ENCODE measurements at regions not wholly inside any gene's neighbourhood (a gene's known extent, or its start where the extent isn't known, plus 50 kb on each side); places are given as distances from the start of the nearest gene placed in this dataset.

GRCh38 chr10:6700066-6700465 is 120.0 kb upstream of the PRKCQ start:
- H3K4me3 ChIP-seq (ENCODE audit: control insufficient read depth, low read depth, low read length), result no peak overlapping the region
- no peak for DNase-seq (ENCODE audit: low read depth)
- no peak for TF ChIP-seq CTCF (IDR thresholded peaks at IDR 0.05; ENCODE audit: control insufficient read depth, insufficient read depth, low read depth, low read length, missing control alignments)

- no peak overlapping the region for H3K4me3 ChIP-seq (ENCODE audit: control insufficient read depth, low read depth, low read length)
- no peak for DNase-seq (ENCODE audit: low read depth)
- no peak for TF ChIP-seq CTCF (IDR thresholded peaks at IDR 0.05; ENCODE audit: control insufficient read depth, insufficient read depth, low read depth, low read length, missing control alignments)
Measured at GRCh38 chr10:6699336-6699735, 119.3 kb upstream of the PRKCQ start.

DNA sequence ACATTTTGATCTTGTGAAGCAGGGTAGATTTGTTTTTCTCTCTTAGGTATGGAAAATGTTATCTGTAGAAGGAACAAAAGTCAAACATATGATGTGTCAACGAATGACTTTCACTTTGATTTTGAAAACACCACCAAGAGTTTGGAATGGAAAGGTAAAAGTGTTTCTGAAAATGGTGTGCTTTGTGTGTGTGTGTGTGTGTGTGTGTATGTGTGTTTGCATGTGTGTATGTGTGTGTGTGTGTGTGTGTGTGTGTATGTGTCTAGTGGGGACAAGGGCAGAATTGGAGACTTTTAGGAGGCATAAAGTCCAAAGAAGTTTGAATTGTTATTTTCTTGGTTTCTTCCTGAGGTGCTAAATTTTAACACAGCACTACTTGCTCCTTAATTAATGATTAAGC is 115.4 kb upstream of the PRKCQ start:
- H3K4me3 ChIP-seq (ENCODE audit: control insufficient read depth, low read depth, low read length), result no peak overlapping the region
- no peak for TF ChIP-seq CTCF (IDR thresholded peaks at IDR 0.05; ENCODE audit: control insufficient read depth, insufficient read depth, low read depth, low read length, missing control alignments)
- no peak for DNase-seq (ENCODE audit: low read depth)

DNA sequence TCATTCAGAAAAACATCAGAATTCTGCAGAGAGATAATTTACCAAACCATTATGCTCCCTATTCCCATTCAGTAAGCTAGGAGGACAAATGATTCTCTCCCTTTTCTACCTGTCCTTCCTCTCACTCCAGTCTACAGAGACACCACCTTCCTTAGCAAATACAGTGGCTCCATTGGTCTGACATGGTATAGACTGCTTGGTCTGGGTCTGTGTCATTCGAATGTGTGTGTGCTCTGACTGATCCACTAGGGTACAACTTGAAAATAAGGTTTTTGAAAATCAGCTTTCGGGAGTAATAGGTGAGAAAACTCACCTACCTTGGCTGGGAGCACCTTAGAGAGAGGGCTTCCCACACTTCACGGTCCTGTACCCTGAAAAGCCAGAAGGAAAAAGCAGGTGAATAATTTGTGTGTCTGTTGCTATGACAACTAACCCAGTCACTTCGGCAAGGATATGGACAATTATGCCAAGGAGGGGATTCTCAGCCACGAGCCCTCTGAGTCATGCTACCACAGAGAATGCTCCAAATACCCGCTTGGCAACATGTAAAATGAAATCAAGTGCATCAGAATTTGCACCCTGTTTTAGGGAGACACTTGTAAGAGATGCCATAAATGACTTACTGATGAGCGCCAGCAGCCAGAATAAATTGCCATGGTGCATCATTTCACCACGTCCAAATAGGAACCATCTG is 114.5 kb upstream of the PRKCQ start:
- no peak overlapping the region for H3K4me3 ChIP-seq (ENCODE audit: control insufficient read depth, low read depth, low read length)
- TF ChIP-seq CTCF (IDR thresholded peaks at IDR 0.05; ENCODE audit: control insufficient read depth, insufficient read depth, low read depth, low read length, missing control alignments), result no peak
- no peak for DNase-seq (ENCODE audit: low read depth)

DNA sequence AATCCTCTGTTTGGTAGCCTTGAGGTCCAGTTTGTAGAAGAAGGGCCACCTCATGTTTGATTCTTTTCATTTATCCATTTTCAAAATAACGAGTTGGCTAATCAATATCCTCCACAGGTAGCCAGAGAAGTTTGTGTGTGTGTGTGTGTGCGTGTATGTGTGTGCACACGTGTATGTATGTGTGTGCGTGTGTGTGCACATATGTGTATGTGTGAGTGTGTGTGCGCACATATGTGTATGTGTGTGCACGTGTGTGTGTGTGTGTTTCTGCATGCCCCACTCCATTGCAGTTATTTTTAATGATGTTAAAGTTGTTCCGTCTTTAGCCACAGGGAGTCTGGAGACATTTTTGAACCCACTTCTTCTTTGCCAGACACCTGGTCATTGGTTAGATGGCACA is 112.8 kb upstream of the PRKCQ start:
- DNase-seq (ENCODE audit: low read depth), result no peak
- no peak overlapping the region for H3K4me3 ChIP-seq (ENCODE audit: control insufficient read depth, low read depth, low read length)
- TF ChIP-seq CTCF (IDR thresholded peaks at IDR 0.05; ENCODE audit: control insufficient read depth, insufficient read depth, low read depth, low read length, missing control alignments), result no peak

GRCh38 chr10:6692103-6692502 is 112.0 kb upstream of the PRKCQ start:
- H3K4me3 ChIP-seq (ENCODE audit: control insufficient read depth, low read depth, low read length), result no peak overlapping the region
- TF ChIP-seq CTCF (IDR thresholded peaks at IDR 0.05; ENCODE audit: control insufficient read depth, insufficient read depth, low read depth, low read length, missing control alignments), result no peak
- DNase-seq (ENCODE audit: low read depth), result no peak

All from AG09309 (cell line).